ENCODE measurements at regions not wholly inside any gene's neighbourhood (a gene's known extent, or its start where the extent isn't known, plus 50 kb on each side); places are given as distances from the start of the nearest gene placed in this dataset.

DNA sequence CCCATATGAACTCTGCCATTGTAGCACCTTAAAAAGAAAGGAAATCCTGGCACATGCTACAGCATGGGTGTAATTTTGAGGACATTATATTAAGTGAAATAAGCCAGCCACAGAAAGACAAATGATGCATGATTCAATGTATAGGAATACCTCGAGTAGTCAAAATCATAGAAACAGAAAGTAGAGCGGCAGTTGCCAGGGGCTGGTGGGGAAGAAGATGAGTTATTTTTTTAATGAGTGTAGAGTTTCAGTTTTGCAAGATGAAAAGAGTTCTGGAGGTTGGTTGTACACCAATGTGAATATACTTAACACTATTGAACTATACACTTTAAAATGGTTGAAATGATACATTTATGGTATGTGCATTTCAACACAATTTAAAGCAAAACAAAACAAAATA lies 133.0 kb downstream of the ZDHHC21 start:
- peak; percentile 8 for DNase-seq (ENCODE audit: low read depth)

DNA sequence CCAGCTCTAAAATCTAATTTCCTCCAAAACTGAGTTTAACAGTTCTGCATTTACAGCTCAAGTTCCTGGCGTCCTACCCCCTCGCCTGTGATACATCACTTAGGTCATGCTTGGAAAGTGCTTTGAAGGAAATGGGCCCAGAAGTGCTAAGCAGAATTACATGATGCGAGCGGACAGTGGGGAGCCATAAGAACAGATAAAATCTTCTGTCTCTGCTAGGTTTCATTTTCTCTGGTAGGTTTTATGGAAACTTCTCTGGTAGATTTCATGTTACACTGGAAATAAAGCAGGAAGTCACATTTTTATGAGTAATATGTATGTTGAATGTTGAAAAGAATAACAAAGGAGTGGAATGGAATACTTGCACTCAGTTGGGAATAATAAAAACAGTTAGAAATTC lies 138.3 kb downstream of the ZDHHC21 start:
- no peak for DNase-seq (ENCODE audit: low read depth)

DNA sequence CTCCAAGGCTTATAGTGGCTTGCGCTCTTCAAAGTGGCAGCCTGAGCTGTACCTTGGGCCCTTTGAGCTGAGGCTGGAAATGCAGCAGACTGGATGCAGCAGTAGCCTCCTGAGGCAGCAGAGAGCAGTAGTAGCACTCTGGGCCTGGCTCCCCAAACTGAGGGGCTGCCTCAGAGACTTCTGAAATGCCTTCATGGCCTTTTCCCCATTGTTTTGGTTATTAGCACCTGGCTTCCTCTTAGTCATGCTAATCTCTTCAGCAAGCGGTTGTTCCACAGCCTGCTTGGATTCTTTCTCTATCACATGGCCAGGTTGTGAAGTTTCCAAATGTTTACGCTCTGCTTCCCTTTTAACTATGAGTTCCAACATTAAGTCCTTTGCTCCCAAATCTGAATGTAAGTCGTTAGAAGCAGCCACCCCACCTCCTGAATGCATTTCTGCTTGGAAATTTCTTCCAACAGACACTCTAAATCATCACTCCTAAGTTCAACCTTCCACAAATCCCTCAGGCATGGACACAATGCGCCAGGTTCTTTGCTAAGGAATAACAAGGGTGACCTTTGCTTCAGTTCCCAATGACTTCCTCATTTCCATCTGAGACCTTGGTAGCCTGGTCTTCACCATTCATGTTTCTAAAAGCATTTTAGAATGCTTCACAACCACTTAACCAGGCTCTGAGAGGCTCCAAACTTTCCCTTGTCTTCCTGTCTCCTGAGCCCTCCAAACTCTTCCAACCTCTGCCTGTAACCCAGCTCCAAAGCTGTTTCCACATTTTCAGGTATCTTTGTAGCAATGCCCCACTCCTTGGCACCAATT lies 145.8 kb downstream of the ZDHHC21 start:
- DNase-seq (ENCODE audit: low read depth) = no peak

DNA sequence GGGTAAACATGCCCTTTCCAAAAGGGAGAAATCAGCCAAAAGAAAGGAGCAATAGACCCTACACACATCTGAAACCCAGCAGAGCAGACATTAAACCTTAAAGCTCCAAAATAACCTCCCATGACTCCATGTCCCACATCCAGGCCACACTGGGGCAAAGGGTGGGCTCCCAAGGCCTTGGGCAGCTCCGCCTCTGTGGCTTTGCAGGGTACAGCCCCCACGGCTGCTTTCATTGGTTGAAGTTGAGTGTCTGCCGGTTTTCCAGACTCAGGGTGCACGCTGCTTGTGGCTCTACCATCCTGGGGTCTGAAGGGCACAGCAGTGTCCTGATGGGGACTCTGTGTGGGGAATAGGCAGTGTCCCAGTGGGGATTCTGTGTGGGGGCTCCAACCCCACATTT lies 146.5 kb downstream of the ZDHHC21 start:
- DNase-seq (ENCODE audit: low read depth) = no peak

DNA sequence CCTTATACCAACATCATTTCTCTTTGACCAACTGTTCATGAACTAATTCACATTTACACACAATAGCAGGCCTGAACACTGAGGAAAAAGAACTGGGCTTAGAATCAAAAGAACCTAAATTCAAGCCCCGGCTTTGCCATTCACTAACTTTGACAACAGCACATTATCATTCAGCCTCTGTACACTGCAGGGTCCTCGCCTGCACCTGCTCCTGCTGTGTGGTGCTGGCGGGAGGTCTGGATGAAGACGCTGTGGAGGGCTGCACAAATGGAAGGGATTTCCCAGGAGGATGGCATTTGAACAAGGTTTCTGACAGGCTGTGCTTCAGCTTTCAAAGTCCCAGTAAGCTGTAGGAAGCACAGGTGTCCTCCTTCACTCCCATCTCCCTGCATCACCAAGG lies 151.2 kb downstream of the ZDHHC21 start:
- no peak for DNase-seq (ENCODE audit: low read depth)

DNA sequence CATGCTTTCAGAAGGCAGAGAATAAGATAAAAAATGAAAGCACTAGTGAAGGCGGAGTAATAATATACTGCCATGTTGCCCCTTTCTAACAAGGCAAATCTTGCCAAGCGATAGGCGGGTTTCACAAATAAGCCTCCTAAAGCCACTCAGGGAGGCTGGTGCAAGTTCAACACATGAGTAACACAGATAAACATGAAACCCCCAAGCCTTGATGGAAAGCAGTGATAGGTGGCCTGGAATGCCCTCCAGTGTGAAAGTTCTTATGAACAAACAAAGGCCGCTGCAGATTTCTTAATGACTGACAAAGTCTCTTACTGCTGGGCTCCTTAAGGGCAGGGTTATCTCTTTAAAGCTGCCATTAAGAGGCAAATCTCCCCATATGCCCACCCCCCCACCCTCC lies 154.7 kb downstream of the ZDHHC21 start:
- no peak for DNase-seq (ENCODE audit: low read depth)

DNA sequence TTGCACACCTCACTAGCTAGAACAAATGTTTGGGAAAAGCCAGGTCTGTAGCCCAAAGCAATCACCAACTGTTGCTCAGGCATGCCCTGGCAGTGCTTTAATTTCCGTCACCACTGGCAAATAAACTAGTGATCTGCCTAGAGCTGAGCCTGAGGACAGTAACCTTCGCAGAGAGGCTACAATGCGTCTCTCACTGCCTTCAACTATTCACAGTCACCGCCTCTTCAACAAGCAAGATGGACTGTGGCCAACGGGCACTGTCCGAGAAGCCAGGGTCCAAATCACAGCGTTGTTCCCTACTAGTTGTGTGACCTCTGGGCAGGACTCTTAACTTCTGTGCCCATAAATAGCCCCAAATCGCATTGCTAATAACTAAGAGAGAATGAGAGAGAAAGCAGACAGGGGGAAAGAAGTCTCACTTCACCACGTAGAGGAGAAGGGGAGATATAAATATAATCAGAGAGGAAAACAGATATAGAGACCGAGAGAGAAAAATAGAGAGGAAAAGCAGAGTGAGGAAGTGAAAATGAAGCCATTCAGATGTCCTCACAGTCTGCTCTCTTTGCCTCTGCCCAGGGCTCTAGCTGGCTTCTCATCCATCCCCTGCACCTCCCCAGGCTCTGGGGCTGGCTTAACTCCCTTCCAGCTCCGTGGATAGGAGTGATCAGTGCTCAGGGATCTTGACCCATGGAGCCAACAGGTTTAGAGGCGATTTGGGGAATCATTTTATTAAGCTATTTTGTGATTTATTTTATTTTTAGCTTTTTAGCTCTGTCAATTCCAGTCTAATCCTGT lies 157.9 kb downstream of the ZDHHC21 start:
- no peak for DNase-seq (ENCODE audit: low read depth)

DNA sequence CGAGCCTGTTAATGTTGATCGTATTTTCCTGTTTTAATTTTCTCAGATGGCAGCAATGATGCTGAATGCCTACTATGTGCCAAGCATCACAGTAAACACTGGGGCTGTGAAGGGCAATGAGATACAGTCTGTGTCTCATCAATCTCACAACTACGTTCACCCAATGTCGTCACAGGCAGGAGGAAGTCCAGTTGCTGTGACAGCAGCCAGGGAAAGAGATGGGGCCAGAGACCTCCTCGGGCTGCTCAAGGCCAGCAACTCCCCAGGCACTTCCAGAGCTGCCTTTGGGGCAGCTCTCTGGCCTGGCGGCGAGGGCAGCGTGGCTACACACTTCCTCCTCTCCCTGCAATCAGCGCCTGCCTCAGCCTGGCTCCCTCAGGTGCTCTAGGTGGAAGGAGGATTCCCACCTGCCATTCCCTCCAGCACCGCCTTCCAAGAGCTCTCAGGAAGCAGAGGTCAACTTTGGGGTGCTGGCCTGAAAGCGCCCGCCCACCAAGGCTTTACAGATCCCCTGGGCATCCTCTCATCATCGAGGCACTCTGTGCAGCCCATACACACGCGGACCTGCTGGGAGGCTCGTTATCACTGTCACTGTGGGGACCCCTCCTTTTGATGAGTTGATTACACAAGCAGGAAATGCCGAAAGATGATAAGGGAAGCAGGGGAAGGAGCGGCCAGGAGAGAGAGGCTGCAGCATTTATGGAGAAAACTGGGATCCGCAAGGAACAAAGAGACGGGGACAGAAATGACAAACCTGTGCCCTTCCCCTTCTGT lies 159.2 kb downstream of the ZDHHC21 start:
- no peak for DNase-seq (ENCODE audit: low read depth)

DNA sequence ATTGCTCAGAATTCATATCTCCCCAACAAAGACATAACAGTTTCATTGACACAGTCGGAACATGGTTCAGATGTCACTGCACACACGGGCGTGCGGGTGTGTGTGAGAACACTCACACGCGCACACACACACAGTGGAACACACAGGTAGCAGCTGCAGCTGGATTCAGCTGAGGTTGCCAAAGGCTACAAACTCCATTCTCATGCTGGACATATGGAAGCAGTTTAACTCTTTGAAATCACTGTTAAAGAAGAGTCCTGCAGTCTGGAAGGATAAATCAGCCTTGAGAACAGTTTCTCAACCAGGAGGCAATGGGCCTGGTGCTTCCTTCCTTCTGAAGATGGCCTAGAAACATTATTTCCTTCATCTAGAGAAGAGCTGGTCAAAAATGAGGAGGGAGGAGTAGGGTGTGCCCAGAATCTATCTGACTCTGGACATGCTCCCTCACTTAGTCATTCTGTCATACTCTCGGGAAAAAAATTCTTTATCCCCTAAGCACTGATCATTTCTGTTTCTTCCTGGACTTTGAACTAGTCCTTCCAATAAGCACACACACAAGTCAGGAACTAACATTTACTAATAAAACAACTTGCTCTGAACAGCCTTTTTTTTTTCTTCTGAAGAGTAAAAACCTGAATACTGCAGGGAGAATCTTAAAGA lies 160.6 kb downstream of the ZDHHC21 start:
- DNase-seq (ENCODE audit: low read depth) = no peak

DNA sequence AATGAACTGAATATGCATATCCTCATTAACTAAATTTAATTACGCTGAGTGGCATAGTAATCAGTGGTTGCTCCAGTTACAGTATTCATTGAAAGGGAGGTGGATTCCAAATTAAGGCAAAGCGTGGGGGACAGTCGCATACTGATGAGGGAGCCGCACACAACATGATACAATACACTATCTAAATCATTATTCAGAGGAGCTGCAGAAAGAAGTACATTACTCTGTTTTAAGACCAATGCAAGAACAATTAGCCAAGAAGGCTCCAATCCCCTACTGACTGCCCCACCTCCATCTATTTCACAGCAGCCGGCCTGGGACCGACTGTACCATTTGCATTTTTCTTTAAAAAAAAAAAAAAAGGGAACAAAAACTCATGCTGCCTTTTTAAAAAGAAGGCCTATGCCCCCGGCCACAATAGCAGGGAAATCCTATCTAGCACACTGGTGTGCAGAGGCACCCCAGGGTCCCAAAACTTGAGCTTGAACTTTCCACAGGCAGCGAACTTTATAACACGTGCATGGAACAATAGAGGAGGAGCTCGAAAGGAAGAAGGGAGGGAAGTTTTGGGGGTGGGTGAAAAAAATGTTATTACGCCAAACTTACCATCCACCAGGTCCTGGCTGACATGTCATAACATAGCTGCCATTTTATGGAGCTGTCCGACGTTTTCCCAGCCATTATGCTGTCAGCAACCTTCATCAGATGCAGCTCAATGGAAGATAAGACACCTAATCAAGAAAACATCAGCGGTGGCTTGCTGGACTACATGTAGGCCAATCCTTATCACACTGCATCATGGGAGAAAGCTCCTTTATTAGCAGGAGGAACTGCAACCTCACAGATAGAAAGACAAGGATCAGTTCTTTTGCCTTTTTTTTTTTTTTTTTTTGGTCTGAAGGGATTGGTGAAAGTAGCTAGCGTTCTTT lies 161.6 kb downstream of the ZDHHC21 start:
- DNase-seq (ENCODE audit: low read depth) = no peak

DNA sequence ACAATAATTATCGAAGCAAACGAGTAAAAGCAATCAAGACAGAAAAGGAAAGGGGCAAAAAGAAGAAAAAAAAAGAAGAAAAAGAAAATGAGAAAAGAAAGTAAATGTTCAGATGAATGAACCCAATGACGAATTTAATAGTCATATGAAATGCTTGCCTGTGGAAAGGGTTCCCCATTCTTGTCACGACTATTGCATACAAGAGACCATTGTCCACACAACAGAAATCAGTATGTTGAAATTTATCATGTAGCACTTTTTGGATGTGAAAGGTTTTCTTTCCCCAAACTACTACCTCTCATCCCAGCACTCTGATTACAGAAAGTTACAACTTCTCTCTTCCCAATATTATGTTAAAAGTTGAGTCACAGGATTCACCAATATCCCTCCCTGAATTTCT lies 162.4 kb downstream of the ZDHHC21 start:
- DNase-seq (ENCODE audit: low read depth) = no peak

DNA sequence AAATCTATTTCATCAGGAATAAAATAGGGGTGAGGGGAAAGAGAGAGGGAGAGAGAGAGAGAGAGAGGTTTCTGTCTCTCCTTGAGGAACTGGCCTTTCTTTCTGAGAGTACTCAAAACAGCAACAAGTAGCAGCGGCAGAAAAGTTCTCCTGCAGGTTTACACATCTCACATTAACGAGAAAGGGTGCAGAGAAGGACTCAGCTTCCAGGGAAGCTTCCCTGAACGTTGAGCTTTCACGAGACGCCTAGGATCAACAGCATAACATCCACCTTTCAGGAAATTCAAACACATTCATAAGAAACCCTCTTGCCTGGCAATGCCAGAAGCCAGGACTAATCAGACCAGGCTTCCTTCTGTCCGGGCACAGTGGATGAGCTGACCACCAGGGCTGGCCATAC lies 162.9 kb downstream of the ZDHHC21 start:
- no peak for DNase-seq (ENCODE audit: low read depth)

DNA sequence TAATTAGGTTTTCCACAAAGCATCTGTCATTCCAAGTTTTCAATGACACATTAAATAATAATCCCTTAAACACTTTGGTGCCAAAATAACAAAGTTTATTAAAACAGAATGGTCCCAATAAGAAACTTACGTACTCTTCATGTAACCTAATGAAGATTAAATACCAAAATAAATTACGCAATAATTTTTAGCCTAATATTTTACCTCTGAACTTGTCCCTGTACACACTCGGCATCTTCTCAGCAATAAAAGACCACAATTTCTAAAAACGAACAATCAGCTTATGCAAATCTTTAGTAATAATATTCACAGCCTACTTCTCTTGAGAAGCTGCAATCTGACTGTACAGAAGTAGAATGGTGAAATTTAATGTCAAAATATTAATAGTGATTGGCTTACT lies 163.6 kb downstream of the ZDHHC21 start:
- DNase-seq (ENCODE audit: low read depth) = no peak

DNA sequence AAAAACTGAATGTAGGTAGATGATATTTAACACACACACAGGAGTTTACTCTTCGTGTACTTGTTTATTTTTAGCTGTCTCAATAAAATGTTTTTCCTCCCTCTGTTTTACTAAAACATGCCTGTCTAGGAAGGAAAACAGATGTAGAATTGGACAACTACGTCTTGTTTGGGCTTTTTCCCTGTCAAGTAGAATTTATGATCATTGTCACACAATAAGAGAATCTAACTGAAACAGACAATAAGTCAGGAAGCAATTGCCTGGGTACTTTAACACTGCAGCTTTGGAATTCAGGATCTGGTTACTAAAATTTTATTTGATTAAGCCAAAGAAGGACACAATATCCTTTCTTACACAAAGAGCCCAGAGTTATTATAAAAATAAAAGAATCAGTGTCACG lies 164.2 kb downstream of the ZDHHC21 start:
- no peak for DNase-seq (ENCODE audit: low read depth)

DNA sequence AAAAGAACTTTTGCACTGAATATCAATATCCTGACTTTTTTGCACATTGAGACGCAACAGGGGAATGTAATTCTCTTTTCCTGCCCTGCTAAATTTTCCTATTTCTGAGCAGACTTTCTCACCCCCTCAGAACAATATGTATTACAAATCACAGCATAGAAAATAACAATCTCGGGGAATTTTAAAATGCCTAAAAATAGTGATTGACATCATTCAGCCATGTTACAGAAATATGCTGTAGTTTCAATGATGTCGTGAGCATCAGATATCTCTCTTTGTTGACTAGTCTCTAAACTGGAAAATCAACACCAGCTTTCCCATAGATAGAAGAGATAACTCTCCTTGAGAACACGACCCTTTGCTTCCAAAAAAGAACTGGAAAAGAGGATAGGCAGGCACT lies 166.7 kb downstream of the ZDHHC21 start:
- DNase-seq (ENCODE audit: low read depth) = no peak

DNA sequence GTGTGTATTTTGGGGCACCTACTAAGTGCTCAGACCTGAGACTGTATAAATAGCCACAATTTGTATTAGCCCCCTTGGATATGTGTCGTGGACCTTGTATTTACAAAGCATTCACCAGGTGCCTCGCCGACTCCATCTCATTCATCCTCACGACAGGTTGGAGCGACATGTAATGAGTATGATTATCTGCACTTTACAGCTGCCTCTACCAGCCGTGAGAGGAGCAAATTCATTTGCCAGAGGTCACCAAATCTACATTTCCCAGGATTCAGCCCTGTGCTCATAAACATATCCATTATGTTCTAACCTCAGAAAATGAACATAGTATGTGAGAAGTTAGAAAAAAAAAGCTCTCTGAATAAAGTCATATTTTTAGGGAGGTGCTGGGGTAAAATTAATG lies 167.4 kb downstream of the ZDHHC21 start:
- DNase-seq (ENCODE audit: low read depth) = no peak

DNA sequence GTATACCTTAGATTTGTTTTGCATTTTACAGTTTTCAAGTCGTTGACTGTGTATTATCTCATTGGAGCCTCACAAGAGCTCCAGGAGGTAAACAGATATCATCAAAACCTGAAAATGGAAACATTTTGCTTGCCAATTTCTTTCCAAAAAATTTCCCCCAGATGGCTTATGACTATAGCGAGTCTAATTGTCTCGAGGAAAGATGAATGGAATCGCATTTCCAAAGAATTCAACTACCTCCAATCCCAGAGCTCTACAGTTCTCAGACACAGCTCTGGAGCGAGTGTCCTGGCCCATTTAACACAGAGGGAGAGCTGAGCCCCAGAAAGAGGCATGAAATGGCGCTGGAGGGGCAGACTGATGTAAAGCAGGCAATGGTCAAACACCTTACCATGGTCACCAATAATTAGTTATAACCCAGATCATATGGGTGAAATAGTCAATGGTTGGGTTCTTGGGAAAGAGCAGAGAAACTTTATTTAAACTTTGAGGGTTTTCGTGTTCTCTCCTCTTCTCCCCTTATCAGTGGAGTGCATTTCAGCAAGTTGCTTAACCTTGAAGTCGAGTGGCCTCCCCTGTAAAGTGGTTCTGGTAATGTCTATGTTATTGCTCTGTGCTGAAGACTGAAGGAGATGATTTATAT lies 168.2 kb downstream of the ZDHHC21 start:
- DNase-seq (ENCODE audit: low read depth) = no peak

DNA sequence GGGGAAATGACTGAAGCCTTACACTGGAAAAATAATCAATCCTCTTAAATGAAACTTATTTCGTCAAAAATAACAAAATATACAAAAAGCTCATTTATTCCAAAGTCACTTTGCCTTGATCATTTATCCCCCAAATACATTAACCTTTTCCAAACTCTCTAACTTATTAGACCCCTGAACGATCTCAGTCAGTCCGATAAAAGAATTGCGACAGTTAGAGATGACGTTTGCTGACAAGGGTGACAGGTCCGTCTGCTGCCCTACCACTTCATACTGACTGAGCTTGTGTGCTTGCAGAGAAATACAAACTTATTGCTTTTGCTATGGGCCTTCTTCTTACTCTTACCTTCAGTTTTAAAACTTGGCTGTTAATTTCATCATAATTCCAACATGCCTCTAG lies 169.7 kb downstream of the ZDHHC21 start:
- no peak for DNase-seq (ENCODE audit: low read depth)

DNA sequence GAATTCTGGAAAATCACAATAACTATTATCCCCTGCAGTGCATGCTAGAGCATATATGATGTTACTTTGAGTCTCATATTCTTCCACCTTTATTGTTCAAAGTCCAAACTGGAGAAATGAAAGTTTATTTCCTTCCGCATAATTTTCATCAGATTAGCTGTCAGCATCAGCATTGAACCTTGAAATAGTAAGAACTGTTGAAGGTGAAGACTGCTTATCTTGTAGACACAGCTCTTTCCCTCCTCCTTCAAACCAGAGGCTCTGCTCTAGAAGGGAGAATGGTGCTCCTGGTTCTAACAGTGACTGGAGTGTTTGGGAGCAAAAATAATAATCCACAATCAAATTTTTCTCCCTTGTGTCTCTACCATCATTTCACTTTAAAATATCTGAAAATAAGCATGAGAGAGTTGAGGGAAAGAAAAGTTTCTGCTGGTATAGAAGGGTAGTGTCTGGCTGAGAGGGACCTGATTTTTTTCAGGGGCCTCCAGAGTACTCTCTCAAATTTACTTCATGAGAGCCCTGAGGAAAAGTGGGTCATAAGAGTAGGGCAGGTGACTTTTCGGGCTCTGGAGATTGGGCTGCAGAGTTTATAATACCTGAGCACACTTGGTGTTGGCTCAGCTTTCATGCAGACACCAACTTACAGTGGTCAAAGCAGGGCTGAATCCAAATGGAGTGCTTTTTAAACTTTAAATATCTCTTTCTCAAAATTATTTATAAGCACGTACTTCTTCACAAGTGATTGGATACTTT lies 170.4 kb downstream of the ZDHHC21 start:
- DNase-seq (ENCODE audit: low read depth) = no peak

DNA sequence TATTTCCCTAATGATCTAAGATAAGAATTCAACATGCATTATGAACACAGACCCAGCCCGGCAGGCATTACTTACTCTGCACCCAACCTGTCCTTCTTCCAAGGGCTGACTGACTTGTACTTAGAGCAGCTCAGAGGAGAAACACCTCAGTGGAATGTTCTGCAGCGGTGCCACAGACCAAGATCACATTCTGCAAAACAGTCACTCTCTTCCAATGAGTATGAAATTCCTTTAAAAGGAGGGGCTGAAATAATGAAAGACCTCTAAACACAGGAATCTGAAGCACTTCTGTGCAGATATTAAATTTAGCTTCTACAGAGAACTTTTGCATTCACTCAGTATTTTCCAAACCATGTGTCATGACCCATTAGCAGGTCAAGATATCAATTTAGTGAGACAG lies 172.9 kb downstream of the ZDHHC21 start:
- DNase-seq (ENCODE audit: low read depth) = no peak

All from activated T-cell treated with anti-CD3 and anti-CD28 coated beads for 48 hours (primary cell).